ENCODE measurements at regions not wholly inside any gene's neighbourhood (a gene's known extent, or its start where the extent isn't known, plus 50 kb on each side); places are given as distances from the start of the nearest gene placed in this dataset.

DNA sequence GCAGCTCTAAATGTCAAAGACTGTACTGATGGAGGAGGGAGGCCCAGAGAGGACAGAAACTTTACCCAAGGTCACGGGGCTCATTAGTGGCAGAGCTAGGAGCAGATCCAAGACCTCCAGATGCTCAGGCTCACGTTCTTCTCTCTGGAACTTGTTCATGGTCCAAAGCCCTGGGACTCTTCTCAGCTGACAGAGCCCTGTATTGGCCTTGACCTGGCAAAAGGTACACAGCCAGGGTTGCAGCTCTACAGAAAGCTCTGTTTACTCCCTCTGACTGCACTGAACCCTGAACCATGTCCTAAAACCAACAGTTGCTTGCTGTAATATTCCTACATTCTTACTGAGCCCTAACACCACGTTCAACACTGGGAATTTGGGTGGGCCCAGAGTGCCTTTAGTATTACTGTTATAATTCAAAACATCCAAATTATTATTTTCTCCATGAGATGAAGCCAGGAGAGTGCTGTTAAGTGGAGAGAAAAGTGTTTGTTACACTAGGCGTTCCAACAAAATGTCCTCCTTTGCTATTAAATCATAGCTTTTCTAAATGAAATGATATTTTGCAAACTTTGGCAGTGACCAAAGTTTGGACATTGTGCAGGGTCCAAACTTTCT is 602.4 kb upstream of the CLINT1 start (continued):
- TF ChIP-seq ZBTB39 (CRISPR knock-in tag; IDR thresholded peaks at IDR 0.05) (0 out of 2 replicates have a peak, but pooled peaks have one; percentile 75), CHCHD3 (CRISPR knock-in tag; IDR thresholded peaks at IDR 0.05) (no peak), GMEB1 (CRISPR knock-in tag; IDR thresholded peaks at IDR 0.05; ENCODE audit: borderline replicate concordance) (peak; percentile 27; the same call in 1 of the 2 replicates), ZNF790 (CRISPR knock-in tag; IDR thresholded peaks at IDR 0.05; ENCODE audit: borderline replicate concordance) (no peak), ZFP41 (CRISPR knock-in tag; IDR thresholded peaks at IDR 0.05; ENCODE audit: borderline replicate concordance) (no peak), BRD4 (CRISPR knock-in tag; IDR thresholded peaks at IDR 0.05) (peak; percentile 79; the same call in 1 of the 2 replicates), NR0B2 (CRISPR knock-in tag; IDR thresholded peaks at IDR 0.05) (no peak), NFKBIZ (CRISPR knock-in tag; IDR thresholded peaks at IDR 0.05) (peak; percentile 91), KLF13 (CRISPR knock-in tag; IDR thresholded peaks at IDR 0.05) (no peak), ATRX (CRISPR knock-in tag; IDR thresholded peaks at IDR 0.05; ENCODE audit: borderline replicate concordance) (no peak), NR2F1 (CRISPR knock-in tag; IDR thresholded peaks at IDR 0.05) (peak; percentile 97 to 98), GFI1 (CRISPR knock-in tag; IDR thresholded peaks at IDR 0.05; ENCODE audit: borderline replicate concordance) (0 out of 2 replicates have a peak, but pooled peaks have one; percentile 47), YY1 (IDR thresholded peaks at IDR 0.05; ENCODE audit: insufficient read depth, insufficient replicate concordance, low read depth, low read length) (no peak), RXRB (CRISPR knock-in tag; IDR thresholded peaks at IDR 0.05; ENCODE audit: borderline replicate concordance) (peak; percentile 99), KMT2B (CRISPR knock-in tag; IDR thresholded peaks at IDR 0.05) (peak; percentile 61), FOXA3 (CRISPR knock-in tag; IDR thresholded peaks at IDR 0.05) (peak; percentile 99)
- TF ChIP-seq, protein P1, sequence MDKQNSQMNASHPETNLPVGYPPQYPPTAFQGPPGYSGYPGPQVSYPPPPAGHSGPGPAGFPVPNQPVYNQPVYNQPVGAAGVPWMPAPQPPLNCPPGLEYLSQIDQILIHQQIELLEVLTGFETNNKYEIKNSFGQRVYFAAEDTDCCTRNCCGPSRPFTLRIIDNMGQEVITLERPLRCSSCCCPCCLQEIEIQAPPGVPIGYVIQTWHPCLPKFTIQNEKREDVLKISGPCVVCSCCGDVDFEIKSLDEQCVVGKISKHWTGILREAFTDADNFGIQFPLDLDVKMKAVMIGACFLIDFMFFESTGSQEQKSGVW (CRISPR knock-in tag; IDR thresholded peaks at IDR 0.05; ENCODE audit: borderline replicate concordance) = no peak
- TF ChIP-seq, protein P2, sequence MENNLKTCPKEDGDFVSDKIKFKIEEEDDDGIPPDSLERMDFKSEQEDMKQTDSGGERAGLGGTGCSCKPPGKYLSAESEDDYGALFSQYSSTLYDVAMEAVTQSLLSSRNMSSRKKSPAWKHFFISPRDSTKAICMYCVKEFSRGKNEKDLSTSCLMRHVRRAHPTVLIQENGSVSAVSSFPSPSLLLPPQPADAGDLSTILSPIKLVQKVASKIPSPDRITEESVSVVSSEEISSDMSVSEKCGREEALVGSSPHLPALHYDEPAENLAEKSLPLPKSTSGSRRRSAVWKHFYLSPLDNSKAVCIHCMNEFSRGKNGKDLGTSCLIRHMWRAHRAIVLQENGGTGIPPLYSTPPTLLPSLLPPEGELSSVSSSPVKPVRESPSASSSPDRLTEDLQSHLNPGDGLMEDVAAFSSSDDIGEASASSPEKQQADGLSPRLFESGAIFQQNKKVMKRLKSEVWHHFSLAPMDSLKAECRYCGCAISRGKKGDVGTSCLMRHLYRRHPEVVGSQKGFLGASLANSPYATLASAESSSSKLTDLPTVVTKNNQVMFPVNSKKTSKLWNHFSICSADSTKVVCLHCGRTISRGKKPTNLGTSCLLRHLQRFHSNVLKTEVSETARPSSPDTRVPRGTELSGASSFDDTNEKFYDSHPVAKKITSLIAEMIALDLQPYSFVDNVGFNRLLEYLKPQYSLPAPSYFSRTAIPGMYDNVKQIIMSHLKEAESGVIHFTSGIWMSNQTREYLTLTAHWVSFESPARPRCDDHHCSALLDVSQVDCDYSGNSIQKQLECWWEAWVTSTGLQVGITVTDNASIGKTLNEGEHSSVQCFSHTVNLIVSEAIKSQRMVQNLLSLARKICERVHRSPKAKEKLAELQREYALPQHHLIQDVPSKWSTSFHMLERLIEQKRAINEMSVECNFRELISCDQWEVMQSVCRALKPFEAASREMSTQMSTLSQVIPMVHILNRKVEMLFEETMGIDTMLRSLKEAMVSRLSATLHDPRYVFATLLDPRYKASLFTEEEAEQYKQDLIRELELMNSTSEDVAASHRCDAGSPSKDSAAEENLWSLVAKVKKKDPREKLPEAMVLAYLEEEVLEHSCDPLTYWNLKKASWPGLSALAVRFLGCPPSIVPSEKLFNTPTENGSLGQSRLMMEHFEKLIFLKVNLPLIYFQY (CRISPR knock-in tag; IDR thresholded peaks at IDR 0.05; ENCODE audit: borderline replicate concordance) = peak; percentile 76; the same call in 1 of the 2 replicates
